ENCODE measurements at regions not wholly inside any gene's neighbourhood (a gene's known extent, or its start where the extent isn't known, plus 50 kb on each side); places are given as distances from the start of the nearest gene placed in this dataset.

DNA sequence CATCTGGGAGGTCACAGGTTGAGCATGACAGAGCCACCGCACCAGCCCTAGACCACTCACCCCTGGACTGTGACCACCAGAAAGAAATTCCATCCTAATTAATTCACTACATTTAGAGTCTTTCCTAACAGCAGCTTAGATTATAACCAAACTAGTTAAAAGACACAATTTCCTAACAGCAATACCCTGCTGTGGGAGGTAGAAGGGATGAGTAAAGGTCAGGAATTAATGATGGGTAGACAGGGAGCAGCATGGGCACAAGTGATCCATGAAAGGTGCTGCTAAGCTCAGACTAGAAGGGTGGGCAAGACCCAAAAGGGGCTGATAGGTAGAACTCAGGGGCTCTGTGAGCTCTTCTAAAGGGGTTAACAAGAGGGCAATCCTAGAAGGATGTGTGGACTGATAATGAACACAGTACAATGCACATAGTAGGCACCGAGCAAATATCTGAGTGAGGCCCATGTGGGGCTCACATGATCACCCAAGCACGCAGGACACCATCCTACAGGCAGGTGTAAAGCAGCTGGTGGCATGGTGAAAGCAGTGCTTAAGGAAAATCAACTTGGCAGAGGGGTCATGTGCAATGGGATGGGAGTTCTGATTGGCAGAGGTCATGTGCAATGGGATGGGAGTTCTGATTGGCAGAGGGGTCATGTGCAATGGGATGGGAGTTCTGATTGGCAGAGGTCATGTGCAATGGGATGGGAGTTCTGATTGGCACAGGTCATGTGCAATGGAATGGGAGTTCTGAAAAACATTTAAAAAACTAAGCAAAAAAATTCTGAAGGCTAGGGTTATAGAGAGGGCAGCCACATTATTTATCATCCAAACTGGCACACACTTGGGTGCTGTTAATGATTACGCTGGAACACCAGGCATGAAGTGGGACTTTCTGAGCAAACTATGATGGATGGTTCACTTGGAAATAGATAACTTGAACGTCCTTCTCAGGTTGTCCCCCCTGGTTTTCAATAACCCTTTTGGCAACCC, 188.2 kb upstream of the FOXQ1 start:
- no peaks in the 10 kb centered on the region for H4K20me1 ChIP-seq (ENCODE audit: low read depth)
- H3K4me1 ChIP-seq: no peaks in the 10 kb centered on the region
- H3K9ac ChIP-seq: no peak overlapping the region
- Mint-ChIP-seq H3K27me3 (ENCODE audit: insufficient read depth, low read depth) (peaks cover 4% of the 10 kb centered on the region), H3K4me3 (no peak overlapping the region), H3K9me3 (peaks cover 4% of the 10 kb centered on the region), H3K27ac (no peak overlapping the region), H3K36me3 (no peaks in the 10 kb centered on the region), H3K4me1 (no peaks in the 10 kb centered on the region)
- H3K36me3 ChIP-seq: no peaks in the 10 kb centered on the region
- no peak for TF ChIP-seq EZH2 (IDR thresholded peaks at IDR 0.05)
- TF ChIP-seq EZH2phosphoT487 (IDR thresholded peaks at IDR 0.05): no peak
- no peak for TF ChIP-seq CTCF (IDR thresholded peaks at IDR 0.05)
- DNase-seq (ENCODE audit: low spot score): no peak
- H3K9me3 ChIP-seq (ENCODE audit: low read depth): no peaks in the 10 kb centered on the region
- H3K27ac ChIP-seq: no peak overlapping the region
- no peaks in the 10 kb centered on the region for H3F3A ChIP-seq (ENCODE audit: low read depth)
- no peak overlapping the region for H3K4me3 ChIP-seq
- H3K27me3 ChIP-seq: no peaks in the 10 kb centered on the region
- H3K4me2 ChIP-seq: no peak overlapping the region
- no peaks in the 10 kb centered on the region for H3K79me2 ChIP-seq (ENCODE audit: low read depth)
- H2AFZ ChIP-seq (replicated peaks): no peak overlapping the region

DNA sequence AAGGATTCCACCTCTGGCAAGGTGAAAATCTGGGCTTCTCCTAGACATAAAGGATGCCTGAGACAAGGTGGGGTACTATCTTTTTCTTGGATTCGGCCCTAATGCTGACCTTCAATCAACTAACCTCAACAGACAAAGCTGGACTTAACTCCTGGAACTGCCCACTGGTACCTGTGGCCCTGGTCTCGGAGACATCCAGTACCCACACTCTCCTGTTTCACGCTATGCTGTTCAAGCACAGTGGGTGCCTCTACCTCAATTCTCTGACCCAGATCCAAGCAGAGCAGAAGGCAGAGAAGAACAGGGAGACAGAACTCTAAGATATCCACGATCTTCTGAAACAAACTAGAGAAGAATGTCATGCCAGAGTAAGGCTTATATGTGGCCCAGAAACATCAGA, 189.8 kb upstream of the FOXQ1 start:
- no peaks in the 10 kb centered on the region for H3K27me3 ChIP-seq
- no peak overlapping the region for H2AFZ ChIP-seq (replicated peaks)

DNA sequence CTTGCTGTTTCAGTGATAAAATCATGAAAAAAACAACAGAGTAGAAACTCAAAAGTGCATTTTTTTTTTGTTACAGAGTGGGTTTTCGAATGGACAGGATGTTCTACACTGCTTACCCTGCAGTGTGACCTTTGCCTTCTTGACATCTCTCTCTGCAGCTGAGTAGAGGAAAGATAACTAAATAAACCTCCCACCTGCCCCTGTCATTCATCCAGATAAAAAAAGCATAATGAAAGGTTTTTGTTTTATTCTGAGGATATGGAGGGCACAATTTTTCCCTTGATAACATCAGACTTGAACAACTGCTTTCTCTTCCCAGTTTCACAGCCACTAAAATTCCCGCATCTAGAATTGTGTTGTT, 193.6 kb upstream of the FOXQ1 start:
- Histone ChIP-seq H3F3A (ENCODE audit: low read depth) (no peaks in the 10 kb centered on the region), H3K36me3 (no peaks in the 10 kb centered on the region), H3K9ac (no peak overlapping the region), H3K4me1 (no peaks in the 10 kb centered on the region), H3K4me2 (no peak overlapping the region), H3K4me3 (no peak overlapping the region), H3K9me3 (ENCODE audit: low read depth) (no peaks in the 10 kb centered on the region), H2AFZ (replicated peaks) (no peak overlapping the region), H3K27ac (no peak overlapping the region), H3K79me2 (ENCODE audit: low read depth) (no peaks in the 10 kb centered on the region), H3K27me3 (no peaks in the 10 kb centered on the region), H4K20me1 (ENCODE audit: low read depth) (no peaks in the 10 kb centered on the region)
- Mint-ChIP-seq H3K4me3 (no peak overlapping the region), H3K27me3 (ENCODE audit: insufficient read depth, low read depth) (peaks cover 5% of the 10 kb centered on the region), H3K36me3 (no peaks in the 10 kb centered on the region), H3K9me3 (peaks cover 6% of the 10 kb centered on the region), H3K4me1 (peaks cover 4% of the 10 kb centered on the region), H3K27ac (no peak overlapping the region)
- TF ChIP-seq CTCF (IDR thresholded peaks at IDR 0.05) (no peak), EZH2 (IDR thresholded peaks at IDR 0.05) (no peak), EZH2phosphoT487 (IDR thresholded peaks at IDR 0.05) (no peak)
- no peak for DNase-seq (ENCODE audit: low spot score)

More for the DNA sequence above, 189.8 kb upstream of the FOXQ1 start:
- Histone ChIP-seq H3K4me2 (no peak overlapping the region), H3K9me3 (ENCODE audit: low read depth) (no peaks in the 10 kb centered on the region), H3K27ac (no peak overlapping the region), H3K4me3 (no peak overlapping the region), H3F3A (ENCODE audit: low read depth) (no peaks in the 10 kb centered on the region), H3K4me1 (no peaks in the 10 kb centered on the region), H4K20me1 (ENCODE audit: low read depth) (no peaks in the 10 kb centered on the region), H3K36me3 (no peaks in the 10 kb centered on the region), H3K9ac (no peak overlapping the region), H3K79me2 (ENCODE audit: low read depth) (no peaks in the 10 kb centered on the region)
- Mint-ChIP-seq H3K4me1 (peaks cover 4% of the 10 kb centered on the region), H3K4me3 (no peak overlapping the region), H3K36me3 (no peaks in the 10 kb centered on the region), H3K9me3 (peaks cover 6% of the 10 kb centered on the region), H3K27ac (no peak overlapping the region), H3K27me3 (ENCODE audit: insufficient read depth, low read depth) (peaks cover 4% of the 10 kb centered on the region)
- TF ChIP-seq EZH2phosphoT487 (IDR thresholded peaks at IDR 0.05): no peak
- TF ChIP-seq CTCF (IDR thresholded peaks at IDR 0.05): no peak
- no peak for TF ChIP-seq EZH2 (IDR thresholded peaks at IDR 0.05)
- DNase-seq (ENCODE audit: low spot score): no peak
